HG02763 (cell line): ENCODE measurements at regions not wholly inside any gene's neighbourhood (a gene's known extent, or its start where the extent isn't known, plus 50 kb on each side); places are given as distances from the start of the nearest gene placed in this dataset.
"Not testable (repeated sequence)": the region's sequence is repeated elsewhere in the genome, so short reads cannot be mapped to it uniquely, and the experiment has no call there.

ENCODE experiments used
- ATAC-seq: cut with Tn5 transposase; IDR thresholded peaks from one replicate; pipeline ENCODE4 v1.9.1; 2021; ENCODE audit warnings: mild to moderate bottlenecking, moderate library complexity; ENCODE audit not compliant: unreplicated experiment

DNA sequence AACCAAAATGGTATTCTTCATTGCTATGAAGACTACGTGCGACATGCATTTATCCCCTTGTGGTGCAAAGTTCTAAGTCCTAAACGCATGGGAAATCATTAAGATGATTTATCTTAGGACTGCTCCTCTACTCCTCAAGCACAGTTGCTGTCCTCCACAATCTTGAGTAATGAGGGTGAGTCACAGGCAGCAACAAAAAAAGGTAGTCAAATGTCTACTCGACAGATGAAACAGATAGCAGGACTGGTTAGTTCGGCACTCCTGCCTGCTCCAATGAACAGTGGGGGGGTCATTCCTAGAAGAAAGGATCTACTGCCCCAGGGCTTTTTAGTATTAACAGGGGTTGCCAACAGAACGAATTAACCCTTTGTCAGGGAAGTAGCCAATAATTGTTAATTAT, 233.7 kb upstream of the FGF13 start:
- ATAC-seq, result no peak

DNA sequence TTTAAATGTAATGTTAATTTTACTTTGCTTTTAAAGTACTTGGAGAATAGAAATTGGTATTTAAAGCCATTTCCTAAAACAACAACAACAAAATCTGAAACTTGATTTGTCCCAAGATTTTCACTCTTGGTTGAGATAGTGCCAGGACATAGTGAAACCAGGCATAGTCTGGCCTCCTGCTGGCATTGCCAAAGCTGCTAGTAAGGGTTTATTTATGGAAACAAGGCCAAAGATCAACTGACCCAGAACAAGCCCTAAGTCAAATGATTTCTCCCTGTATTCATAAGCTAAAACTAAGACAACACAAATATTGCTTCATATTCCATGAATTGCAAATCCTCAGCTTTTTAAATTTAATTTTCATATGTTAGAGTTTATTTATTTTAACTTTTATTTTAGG, 227.5 kb upstream of the FGF13 start:
- ATAC-seq, result no peak

DNA sequence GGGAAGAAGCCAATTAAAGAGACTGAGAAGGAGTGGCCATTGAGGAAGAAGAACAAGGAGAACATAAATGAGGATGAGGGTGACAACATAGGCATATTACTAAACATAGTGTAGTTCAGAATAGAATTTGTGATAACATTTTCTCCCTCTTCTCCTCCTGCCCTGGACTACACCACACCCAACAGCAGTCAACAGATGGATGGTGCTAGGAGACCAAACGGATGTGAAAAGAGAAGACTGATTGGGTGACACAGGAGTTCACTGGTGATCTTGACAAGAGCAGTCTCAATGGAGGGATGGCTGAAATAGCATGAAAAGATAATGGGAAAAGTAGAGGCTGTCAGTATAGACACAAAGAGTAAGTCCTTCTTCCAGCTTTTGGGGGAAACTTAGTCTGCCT, 226.5 kb upstream of the FGF13 start:
- no peak for ATAC-seq

DNA sequence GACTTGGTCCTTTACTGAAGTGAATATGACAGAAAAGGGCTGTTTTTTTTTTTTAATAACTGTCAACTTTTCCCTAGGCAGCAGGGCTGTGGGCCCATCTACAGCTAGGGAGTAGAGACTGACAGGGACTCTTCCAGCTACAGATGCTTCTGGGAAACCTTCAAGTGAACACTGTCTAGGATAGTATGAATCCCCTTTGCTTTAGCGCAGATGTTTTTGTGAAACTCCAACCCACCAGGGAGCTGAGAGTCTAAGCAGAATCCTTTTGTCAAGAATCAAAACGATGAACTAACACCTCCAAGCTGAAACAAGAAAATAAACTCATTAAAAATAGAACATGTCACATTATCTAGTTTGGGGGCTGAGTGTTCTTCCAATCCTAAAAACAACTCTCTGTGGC, 219.7 kb upstream of the FGF13 start:
- ATAC-seq, result no peak

DNA sequence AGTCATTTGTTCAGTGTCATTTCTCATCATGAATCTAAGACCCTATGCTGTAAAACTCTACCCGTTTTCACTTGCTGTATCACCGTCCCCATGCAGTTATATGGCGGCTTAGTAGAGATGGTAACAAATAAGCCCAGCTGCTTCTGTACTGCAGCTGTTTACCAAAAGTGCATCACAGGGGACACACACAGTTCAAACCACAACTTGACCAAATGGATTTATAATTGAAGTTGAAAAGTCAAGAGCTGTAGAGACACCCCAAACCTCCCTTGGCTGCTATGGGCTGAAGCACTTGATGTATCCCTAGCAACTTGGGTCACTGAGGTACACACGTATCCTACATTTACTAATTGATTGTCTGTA, 219.0 kb upstream of the FGF13 start:
- no peak for ATAC-seq

DNA sequence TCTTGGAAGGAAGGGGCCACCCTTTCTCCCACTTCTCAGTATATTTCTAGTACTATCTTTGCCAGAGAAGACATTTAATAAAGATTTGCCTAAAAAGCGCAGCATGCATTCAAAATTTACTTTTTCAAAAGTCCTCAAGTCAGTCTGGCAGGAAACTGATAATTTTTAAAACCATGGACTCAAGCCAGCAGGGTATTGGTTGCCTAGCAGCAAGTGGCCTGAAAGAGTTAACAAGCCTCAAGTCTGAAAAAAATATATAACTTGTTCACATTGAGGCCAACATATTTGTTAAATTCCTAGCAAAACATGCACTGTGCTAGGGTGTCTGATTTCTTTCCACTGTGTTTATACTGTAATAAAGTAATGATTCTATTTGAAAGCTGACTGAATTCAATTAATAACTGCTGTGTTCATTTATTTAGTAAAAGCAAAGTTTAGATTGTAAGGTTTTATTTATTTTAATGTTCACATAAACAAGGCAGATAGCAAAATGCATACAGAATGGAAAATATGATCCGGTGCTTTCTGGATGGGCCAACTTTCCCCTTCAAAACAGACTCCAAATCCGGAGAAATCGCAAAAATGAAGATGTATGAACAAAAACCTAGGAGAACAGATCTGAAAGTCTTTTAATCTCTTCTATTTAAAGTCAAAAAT, 218.5 kb upstream of the FGF13 start:
- ATAC-seq, result no peak

DNA sequence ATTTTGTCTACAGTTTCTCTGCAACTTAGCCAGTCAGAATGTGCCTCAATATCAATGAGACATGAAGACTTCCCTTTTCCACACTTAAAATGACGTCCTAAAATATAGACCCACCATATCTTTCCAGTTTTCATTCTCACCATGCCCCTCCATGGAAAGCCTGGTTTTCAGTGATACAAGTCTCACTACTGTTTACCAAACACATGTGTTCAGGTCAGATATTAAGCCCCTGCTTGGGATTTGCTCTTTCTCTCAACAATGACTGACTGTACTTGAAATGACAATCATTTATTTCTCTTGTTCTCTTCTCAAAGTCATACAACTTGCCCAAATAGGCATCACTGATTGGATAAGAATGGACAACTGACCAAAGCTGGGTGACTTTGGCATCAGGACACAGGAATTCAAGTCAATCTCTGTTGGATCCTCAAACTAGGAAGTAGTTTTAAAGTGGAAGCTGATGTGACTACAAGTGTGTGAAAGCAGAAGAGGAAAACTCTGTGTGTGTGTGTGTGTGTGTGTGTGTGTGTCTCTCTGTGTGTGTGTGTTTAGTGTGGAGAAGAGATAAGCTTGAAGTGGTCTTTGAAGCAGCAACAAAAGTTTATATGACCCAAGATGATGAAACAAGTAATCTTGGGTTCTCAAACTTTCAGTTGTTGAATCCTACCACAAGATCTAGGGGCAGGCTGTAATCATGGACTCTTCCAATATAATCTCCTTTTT, 217.4 kb upstream of the FGF13 start:
- ATAC-seq, result no peak

DNA sequence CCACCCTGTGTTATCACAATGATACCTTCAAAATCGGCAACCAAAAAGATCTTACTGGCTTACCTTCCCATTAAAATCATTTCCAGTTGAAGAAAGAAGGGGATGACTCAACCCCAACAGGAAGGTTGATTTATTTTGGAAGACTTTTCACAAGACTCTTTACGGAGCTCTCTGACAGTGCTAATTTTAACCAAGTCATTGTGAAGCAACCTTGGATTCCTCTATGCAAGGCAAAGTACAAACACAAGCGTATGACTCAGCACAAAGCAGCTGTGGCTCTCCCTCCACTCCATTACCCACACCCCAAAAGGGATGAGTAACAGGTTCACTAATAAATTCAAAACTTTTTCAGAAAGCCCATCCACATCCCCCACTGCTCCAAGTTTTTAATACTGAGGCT, 213.8 kb upstream of the FGF13 start:
- no peak for ATAC-seq

DNA sequence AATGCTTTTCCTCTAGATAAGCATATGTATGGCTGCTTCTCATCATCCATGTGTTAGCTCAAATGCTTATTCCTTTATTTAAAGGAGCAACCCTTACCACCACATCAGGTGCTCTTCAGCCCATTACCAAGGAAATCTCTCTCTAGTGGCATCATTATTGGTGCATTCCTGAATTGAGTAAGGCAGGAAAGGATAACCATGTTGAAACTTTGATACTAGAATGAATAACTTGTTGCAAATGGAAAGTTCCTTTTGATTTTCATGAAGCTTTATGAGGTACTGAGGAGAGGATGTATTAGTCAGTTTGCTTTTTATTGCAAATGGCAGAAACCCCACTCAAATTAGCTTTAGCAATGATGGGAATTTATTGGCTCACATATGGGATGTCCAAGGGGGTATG, 212.3 kb upstream of the FGF13 start:
- no peak for ATAC-seq

DNA sequence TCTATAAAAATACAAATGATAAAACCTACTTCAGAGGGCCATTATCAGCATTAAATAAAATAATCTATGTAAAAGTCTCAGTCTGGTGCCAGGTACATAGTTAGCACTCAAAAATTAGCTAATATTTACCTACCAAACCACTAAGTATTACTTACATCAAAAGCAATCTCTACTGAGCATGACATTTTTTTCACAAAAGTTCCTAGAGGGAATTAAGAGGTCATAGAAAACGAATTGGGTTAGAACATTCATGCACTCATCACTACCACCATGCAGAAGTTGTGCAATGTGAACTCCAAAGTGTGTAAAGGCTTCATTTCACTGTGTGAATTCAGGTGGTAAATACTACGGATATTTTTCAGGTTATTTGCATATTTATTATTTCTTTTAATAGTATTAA, 209.5 kb upstream of the FGF13 start:
- ATAC-seq, result no peak

DNA sequence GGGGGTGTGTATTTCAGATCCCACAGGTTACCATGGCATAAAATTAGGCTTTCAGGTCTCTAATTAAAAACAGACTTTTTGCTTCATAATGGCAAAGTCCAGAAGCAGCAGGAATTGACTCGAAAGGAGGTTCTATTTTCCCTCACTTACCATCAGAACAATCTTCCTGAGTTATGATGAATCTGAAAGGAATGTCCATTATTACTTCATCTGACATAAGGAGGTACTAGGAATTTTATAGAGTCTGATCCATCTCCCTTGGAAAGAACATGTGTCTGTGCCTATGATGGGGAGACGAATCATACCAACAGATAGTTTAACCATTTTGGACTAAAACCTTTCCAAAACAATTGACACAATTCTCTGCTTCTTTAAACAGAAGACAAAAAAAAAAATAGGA, 206.3 kb upstream of the FGF13 start:
- no peak for ATAC-seq

DNA sequence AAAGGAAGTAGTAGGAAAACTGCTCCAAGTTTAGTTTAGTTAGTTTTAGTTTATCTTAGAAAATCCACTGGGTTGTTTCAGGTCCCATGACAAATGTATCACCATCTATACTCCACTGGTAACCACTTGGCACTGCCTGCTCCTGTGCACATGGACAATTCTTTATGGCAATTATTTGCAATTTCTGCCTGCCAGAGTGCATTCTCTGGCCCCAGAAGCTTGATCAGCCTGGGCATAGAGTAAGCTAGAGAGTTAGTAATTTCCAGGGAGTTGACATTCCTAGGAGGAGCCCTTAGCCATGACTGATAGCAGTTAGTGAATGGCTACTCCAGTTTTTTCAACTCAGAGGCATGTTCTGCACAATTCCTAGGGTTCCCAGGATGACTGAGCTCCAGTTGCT, 203.2 kb upstream of the FGF13 start:
- ATAC-seq, result no peak

DNA sequence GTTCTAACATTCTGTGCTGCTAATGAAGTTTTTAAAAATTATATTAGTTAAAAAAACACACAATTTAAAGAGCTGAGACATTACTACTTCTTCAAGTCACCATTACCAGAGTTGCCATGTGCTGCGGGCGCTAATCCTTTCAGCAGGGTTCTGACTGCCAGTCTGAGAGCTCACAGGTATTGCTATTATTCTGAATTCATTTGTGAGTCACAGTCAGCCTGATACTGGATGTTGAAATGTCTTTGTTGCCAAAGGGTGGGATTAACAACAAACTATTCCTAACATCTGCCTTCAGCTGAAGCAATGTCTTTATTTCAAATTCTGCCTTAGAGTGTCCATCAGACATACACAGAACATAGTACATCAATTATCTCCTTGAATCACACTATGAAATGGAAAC, 197.1 kb upstream of the FGF13 start:
- no peak for ATAC-seq

DNA sequence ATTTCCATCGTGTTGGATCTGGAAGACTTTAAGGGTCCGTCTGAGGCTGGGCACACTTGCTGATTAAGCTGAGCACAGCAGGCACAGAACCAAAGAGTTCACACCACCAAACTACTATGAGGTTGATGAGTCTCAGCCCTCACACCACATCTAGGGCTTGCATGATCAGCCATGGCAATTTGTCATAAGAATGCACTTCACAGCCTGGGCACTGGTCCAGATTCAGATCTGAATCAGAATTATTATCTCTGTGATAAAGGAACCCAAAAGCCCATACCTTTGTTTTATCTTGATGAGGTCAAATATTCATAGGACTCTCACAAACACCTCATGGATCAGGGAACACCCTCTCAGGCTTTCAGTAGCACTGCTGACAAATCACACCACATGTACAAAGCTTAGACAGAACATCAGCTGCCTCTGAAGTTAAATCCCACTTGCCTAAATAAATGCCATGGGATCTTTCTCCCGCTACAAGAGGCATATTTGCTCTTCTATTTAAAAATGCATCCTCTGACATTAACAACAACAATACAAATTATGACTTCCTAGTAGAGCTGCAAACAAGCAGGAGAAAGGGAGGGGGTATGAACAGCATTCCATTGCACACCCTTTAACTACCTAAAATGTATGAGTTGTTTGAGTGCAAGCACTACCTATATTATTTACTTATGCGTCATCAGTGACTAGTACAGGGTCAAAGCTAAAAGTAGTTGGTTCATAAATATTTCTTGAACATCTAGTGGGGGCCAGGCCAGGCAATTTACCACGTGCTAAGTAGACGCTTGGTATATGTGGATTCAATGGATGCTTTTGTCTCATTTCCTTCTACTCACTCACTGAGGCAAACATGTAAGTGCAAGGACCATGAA, 186.3 kb upstream of the FGF13 start:
- no peak for ATAC-seq

DNA sequence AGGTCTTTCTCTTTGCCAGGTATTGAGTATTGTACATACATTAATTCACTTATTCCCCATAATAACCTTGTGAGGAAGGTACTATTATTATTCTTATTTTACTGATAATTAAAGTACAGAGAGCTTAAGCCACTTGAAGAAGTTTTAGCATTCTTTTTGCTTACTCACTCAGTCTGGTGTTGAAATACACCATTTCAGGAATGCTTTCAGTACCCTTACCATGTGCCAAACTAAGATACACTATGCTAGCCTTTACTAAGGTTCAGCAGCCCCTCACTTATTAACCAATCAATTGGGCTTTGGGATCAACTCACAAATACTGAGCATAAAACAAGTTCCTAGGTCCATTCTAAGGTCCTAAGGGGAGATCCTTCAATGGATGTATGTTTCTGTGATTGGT, 179.0 kb upstream of the FGF13 start:
- no peak for ATAC-seq

DNA sequence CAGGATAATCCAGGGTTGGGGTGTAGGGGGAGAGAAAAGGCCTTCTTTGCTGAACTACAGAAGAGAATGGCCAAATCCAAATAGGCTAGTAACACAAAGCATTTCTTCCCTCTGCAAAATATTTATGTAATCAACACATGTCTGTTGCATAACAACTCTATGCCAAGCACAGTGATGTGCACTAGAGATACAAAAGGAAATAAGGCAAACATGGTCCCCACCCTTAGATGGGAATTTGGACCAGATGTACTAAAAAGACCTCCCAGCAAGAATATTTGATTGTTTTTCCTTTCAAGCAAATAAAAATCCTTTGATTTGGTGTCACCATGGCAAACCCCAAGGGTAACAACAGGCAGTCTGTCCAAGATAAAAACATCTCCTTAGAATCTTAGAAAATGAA, 177.6 kb upstream of the FGF13 start:
- ATAC-seq, result no peak

DNA sequence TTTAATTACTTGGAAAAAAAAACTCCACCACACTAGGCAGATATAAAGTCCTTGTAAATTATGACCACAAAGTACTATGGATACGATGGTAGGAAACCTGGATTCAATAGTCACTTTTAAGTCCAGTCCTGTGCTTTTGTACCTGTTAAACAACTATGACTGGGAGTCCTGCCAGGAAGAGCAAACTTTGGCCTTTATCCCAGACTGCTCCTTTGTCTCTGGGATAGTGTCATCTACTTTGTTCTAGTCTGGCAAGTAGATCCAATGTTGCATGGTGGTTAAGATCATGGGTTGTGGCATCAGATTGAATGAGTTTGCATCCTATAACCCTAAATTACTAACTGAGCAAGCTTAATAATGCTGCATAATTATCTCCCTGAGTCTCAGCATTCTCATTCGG, 175.3 kb upstream of the FGF13 start:
- ATAC-seq, result no peak

DNA sequence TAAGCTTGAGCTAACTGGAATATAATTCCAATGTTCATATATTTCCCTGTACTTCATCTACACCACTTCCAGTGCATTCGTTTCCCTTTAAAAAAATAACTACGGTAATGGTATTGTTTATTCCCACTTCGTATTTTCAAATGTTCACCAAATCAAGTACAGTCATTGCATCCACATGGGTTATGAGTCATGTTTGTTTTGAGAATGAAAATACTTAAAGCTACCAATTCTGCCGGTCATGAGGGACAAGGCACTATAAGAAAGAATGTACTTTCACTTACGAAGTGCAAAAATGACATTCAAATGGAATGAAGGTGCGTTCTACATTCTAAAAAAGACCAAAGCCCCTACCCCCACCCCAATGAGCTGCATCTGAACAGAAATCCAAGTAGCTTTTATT, 174.4 kb upstream of the FGF13 start:
- ATAC-seq, result no peak

DNA sequence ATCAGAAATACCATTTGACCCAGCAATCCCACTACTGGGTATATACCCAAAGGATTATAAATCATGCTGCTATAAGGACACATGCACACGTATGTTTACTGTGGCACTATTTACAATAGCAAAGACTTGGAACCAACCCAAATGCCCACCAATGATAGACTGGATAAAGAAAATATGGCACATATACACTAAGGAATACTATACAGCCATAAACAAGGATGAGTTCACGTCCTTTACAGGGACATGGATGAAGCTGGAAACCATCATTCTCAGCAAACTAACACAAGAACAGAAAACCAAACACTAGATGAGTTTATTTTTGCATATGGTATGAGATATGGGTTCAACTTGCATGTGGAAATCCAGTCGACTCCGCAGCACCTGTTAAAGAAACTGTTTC, 168.8 kb upstream of the FGF13 start:
- ATAC-seq, result not testable (repeated sequence)

DNA sequence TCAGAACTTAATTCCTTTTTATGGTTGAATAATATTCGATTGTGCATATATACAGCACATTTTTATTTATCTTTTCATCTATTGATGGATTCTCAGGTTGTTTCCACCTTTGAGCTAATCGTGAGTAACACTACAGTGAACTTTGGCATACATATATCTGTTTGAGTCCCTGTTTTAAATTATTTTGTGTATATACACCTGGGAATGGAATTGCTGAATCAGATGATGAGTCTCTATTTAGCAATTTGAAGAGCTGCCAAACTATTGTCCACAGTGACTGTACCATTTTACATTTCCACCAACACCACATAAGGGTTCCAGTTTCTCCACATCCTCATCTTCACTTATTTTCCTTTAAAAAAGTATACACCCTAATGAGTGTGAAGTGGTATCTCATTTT, 166.2 kb upstream of the FGF13 start:
- ATAC-seq, result no peak

DNA sequence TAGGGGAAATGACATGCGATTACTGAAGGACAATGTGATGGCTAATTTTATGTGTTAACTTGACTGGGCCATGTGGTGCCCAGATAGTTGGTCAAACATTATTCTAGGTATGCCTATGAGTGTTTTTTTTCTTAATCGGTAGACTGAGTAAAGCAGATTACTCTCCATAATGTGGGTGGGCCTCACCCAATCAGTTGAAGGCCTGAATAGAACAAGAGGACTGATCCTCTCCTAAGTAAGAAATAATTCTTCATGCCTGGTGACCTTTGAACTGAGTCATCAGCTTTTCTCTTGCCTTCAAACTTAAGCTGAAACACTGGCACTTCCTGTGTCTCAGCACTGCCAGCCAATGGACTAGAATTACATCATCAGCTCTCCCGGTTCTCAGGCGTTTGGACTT, 164.0 kb upstream of the FGF13 start:
- no peak for ATAC-seq

DNA sequence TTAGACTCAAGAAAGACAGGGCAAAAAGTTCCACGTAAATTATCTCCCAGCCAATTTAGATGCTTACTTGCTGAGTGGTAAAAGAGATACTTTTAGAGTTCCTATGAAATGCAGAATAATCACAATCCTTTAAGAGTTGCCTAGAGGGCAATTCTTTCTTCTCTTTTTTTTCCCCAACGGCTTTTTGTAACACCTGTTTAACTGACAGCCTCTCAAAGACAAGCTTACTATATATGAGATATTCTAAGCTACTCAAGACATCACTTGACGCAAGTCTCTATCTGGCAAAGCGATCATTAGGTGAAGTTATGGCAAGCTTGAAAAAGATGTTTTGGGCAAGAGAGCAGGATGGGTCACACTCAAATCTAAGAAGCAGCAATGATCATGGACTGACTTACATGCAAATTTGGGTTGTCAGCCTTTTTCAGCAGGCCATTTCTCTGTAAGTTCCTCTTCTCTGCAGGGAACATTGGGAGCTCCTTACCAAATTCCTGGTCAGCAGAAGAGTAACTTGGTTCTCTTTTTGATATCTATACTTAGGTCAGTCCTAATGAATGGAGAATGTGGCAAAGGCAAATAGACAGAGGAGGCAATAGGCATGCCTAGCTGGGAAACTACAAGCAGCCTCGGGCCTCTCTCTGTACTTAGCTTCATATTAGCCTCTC, 162.9 kb upstream of the FGF13 start:
- no peak for ATAC-seq
